GM21360 (cell line): ENCODE measurements at regions not wholly inside any gene's neighbourhood (a gene's known extent, or its start where the extent isn't known, plus 50 kb on each side); places are given as distances from the start of the nearest gene placed in this dataset.
"Not testable (repeated sequence)": the region's sequence is repeated elsewhere in the genome, so short reads cannot be mapped to it uniquely, and the experiment has no call there.

Source experiments
- ATAC-seq: cut with Tn5 transposase; IDR thresholded peaks from one replicate; pipeline ENCODE4 v1.9.1; 2021; ENCODE audit warnings: mild to moderate bottlenecking, moderate library complexity; ENCODE audit not compliant: unreplicated experiment

- no peak for ATAC-seq
Measured at GRCh38 chr22:22756109-22756508, 111.7 kb downstream of the GGTLC2 start.

GRCh38 chr22:22756551-22757201 is 112.3 kb downstream of the GGTLC2 start:
- ATAC-seq: not testable (repeated sequence)

- not testable (repeated sequence) for ATAC-seq
Measured at GRCh38 chr22:22758101-22758807, 113.8 kb downstream of the GGTLC2 start.

- no peak for ATAC-seq
Measured at GRCh38 chr22:22759371-22759770, 115.0 kb downstream of the GGTLC2 start.

GRCh38 chr22:22759889-22760546 is 115.6 kb downstream of the GGTLC2 start:
- no peak for ATAC-seq

- no peak for ATAC-seq
Measured at GRCh38 chr22:22761606-22761962, 117.2 kb downstream of the GGTLC2 start.

GRCh38 chr22:22761963-22762772 is 117.8 kb downstream of the GGTLC2 start:
- ATAC-seq: no peak

GRCh38 chr22:22763512-22763911 is 119.1 kb downstream of the GGTLC2 start:
- ATAC-seq: no peak

- ATAC-seq: no peak
Measured at GRCh38 chr22:22764085-22764484, 119.7 kb downstream of the GGTLC2 start.

GRCh38 chr22:22767876-22768602 is 119.6 kb upstream of the IGLL5 start:
- ATAC-seq: no peak

- ATAC-seq: no peak
Measured at GRCh38 chr22:22768885-22769284, 118.7 kb upstream of the IGLL5 start.

GRCh38 chr22:22769434-22770279 is 118.0 kb upstream of the IGLL5 start:
- ATAC-seq: no peak

- ATAC-seq: no peak
Measured at GRCh38 chr22:22770280-22770871, 117.2 kb upstream of the IGLL5 start.

- ATAC-seq: no peak
Measured at GRCh38 chr22:22770881-22771280, 116.7 kb upstream of the IGLL5 start.

- no peak for ATAC-seq
Measured at GRCh38 chr22:22771696-22772377, 115.8 kb upstream of the IGLL5 start.

GRCh38 chr22:22772396-22772795 is 115.2 kb upstream of the IGLL5 start:
- no peak for ATAC-seq

- no peak for ATAC-seq
Measured at GRCh38 chr22:22772883-22773282, 114.7 kb upstream of the IGLL5 start.

- ATAC-seq: no peak
Measured at GRCh38 chr22:22773427-22773826, 114.2 kb upstream of the IGLL5 start.
